ENCODE measurements at regions not wholly inside any gene's neighbourhood (a gene's known extent, or its start where the extent isn't known, plus 50 kb on each side); places are given as distances from the start of the nearest gene placed in this dataset.

DNA sequence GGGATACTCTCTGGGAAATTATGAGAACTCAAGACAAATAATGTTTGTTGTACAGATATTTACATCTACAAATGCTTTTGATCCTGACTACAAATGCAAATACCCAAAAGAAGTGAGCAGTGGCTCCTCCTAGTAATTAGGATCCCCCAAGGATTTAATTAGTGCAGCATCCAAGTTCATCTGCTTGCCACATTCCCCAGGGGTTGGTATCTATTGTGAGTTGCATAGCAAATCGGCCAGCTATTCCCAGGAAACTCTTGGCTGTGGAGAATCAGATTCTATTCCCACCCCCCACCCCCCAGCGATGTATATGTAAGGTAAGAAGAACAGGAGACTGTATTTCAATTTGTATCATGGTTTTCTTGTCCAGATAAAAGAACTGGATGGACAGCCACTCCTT is 725.1 kb upstream of the CDH7 start:
- Histone ChIP-seq H3F3A (ENCODE audit: insufficient read depth) (no peaks in the 10 kb centered on the region), H3K9me3 (ENCODE audit: low read depth) (no peaks in the 10 kb centered on the region), H3K9ac (no peak overlapping the region), H2AFZ (no peak overlapping the region), H3K4me2 (ENCODE audit: unreplicated experiment) (no peak overlapping the region), H4K20me1 (ENCODE audit: insufficient read depth) (no peaks in the 10 kb centered on the region), H3K27ac (no peak overlapping the region), H3K27me3 (replicated peaks; ENCODE audit: insufficient read depth) (no peaks in the 10 kb centered on the region), H3K79me2 (ENCODE audit: insufficient read depth) (no peaks in the 10 kb centered on the region), H3K4me1 (ENCODE audit: insufficient read depth) (no peaks in the 10 kb centered on the region), H3K4me3 (no peak overlapping the region), H3K9me2 (ENCODE audit: insufficient read depth) (no peaks in the 10 kb centered on the region), H3K36me3 (ENCODE audit: low read depth) (no peaks in the 10 kb centered on the region)
- DNase-seq = no peak
- WGBS, 2 experiments (ENCODE audit: low coverage in 1 of 2, low lambda C conversion rate in 2 of 2, missing lambda C conversion rate in 2 of 2) = 0% methylated on average over 2 of the region's 2 CpGs
- TF ChIP-seq EZH2phosphoT487 (IDR thresholded peaks at IDR 0.05; ENCODE audit: insufficient read depth, low read depth) (no peak), EZH2 (IDR thresholded peaks at IDR 0.05; ENCODE audit: insufficient read depth, poor library complexity, severe bottlenecking) (no peak)
- in situ Hi-C loops (cut with MboI) = no loop called here

DNA sequence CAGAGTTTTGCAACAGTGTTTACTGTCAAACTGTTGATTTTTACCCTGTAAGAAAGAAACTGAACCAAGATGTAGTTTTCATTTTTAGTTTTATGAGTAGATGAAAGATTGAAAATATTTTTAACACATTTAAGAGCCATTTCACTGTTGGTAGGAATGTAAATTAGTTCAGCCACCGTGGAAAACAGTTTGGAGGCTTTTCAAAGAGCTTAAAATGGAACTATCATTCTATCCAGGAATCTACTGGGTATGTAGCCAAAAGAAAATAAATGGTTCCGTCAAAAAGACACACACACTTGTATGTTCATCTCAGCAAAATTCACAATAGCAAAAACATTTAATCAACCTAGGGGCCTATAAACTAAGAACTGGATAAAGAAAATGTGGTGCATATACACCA is 729.8 kb upstream of the CDH7 start:
- H3K9me3 ChIP-seq (ENCODE audit: low read depth) = no peaks in the 10 kb centered on the region
- no peaks in the 10 kb centered on the region for H3K79me2 ChIP-seq (ENCODE audit: insufficient read depth)
- H2AFZ ChIP-seq = no peak overlapping the region
- H3K9ac ChIP-seq = no peak overlapping the region
- no peaks in the 10 kb centered on the region for H3K27me3 ChIP-seq (replicated peaks; ENCODE audit: insufficient read depth)
- DNase-seq = no peak
- 0% methylated on average over 2 of the region's 2 CpGs for WGBS, 2 experiments (ENCODE audit: low coverage in 1 of 2, low lambda C conversion rate in 2 of 2, missing lambda C conversion rate in 2 of 2)
- no peaks in the 10 kb centered on the region for H3F3A ChIP-seq (ENCODE audit: insufficient read depth)
- H3K36me3 ChIP-seq (ENCODE audit: low read depth) = no peaks in the 10 kb centered on the region
- H3K4me1 ChIP-seq (ENCODE audit: insufficient read depth) = no peaks in the 10 kb centered on the region
- H3K27ac ChIP-seq = no peak overlapping the region
- no peak overlapping the region for H3K4me2 ChIP-seq (ENCODE audit: unreplicated experiment)
- in situ Hi-C loops (cut with MboI) = no loop called here
- no peak overlapping the region for H3K4me3 ChIP-seq
- TF ChIP-seq EZH2 (IDR thresholded peaks at IDR 0.05; ENCODE audit: insufficient read depth, poor library complexity, severe bottlenecking) = no peak
- no peak for TF ChIP-seq EZH2phosphoT487 (IDR thresholded peaks at IDR 0.05; ENCODE audit: insufficient read depth, low read depth)
- H3K9me2 ChIP-seq (ENCODE audit: insufficient read depth) = no peaks in the 10 kb centered on the region
- H4K20me1 ChIP-seq (ENCODE audit: insufficient read depth) = no peaks in the 10 kb centered on the region

DNA sequence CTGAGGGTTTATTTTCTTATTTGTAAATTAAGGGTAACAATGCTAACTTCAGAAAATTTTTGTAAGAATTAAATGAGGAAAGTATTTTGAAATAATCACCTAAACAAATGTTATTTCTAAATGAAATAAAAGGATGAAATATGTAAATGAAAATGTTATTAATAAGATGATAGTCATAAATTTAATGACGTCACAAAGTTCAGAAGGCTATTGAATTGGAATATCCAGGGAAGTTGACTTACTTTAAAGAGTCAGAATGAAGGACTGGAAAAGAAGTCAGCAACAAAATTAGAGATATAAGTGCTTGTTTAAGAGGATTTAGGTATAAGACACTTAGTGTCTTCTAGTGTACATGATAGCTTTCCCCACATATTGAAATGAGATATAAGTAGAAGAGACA is 732.6 kb upstream of the CDH7 start:
- no peak overlapping the region for H3K4me2 ChIP-seq (ENCODE audit: unreplicated experiment)
- H3K4me3 ChIP-seq = no peak overlapping the region
- no peaks in the 10 kb centered on the region for H3K4me1 ChIP-seq (ENCODE audit: insufficient read depth)
- WGBS, 2 experiments (ENCODE audit: low coverage in 1 of 2, low lambda C conversion rate in 2 of 2, missing lambda C conversion rate in 2 of 2) = 23 to 25% methylated on average over 1 of the region's 1 CpG
- no peak overlapping the region for H3K27ac ChIP-seq
- no peaks in the 10 kb centered on the region for H3K9me2 ChIP-seq (ENCODE audit: insufficient read depth)
- in situ Hi-C loops (cut with MboI) = no loop called here
- H3K9ac ChIP-seq = no peak overlapping the region
- H2AFZ ChIP-seq = no peak overlapping the region
- no peak for DNase-seq
- no peaks in the 10 kb centered on the region for H3K36me3 ChIP-seq (ENCODE audit: low read depth)
- no peaks in the 10 kb centered on the region for H3F3A ChIP-seq (ENCODE audit: insufficient read depth)
- TF ChIP-seq EZH2 (IDR thresholded peaks at IDR 0.05; ENCODE audit: insufficient read depth, poor library complexity, severe bottlenecking) = no peak
- H3K27me3 ChIP-seq (replicated peaks; ENCODE audit: insufficient read depth) = no peaks in the 10 kb centered on the region
- no peaks in the 10 kb centered on the region for H3K9me3 ChIP-seq (ENCODE audit: low read depth)
- H3K79me2 ChIP-seq (ENCODE audit: insufficient read depth) = no peaks in the 10 kb centered on the region
- H4K20me1 ChIP-seq (ENCODE audit: insufficient read depth) = no peaks in the 10 kb centered on the region

DNA sequence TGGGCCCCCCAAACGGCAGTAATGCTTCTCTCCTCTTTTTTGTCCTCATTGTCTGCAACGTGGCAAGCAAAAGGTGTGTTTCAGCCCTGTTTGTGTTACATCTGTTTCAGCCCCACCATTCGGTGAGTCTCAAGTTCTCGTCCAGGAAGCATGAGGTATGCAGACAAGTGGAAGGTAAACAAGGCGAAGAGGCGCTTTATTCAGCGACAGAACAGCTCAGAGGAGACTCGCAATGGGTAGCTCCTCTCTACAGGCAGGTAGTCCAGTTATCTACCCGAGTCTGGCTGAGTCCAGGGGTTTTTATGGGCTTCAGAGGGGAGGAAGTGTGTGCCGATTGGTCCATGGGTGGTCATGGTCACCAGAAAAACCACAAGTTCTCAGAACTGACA is 733.4 kb upstream of the CDH7 start:
- no peaks in the 10 kb centered on the region for H4K20me1 ChIP-seq (ENCODE audit: insufficient read depth)
- in situ Hi-C loops (cut with MboI) = no loop called here
- H3K27ac ChIP-seq = no peak overlapping the region
- no peaks in the 10 kb centered on the region for H3K36me3 ChIP-seq (ENCODE audit: low read depth)
- no peak overlapping the region for H2AFZ ChIP-seq
- DNase-seq = no peak
- H3K9ac ChIP-seq = no peak overlapping the region
- no peaks in the 10 kb centered on the region for H3K79me2 ChIP-seq (ENCODE audit: insufficient read depth)
- TF ChIP-seq EZH2 (IDR thresholded peaks at IDR 0.05; ENCODE audit: insufficient read depth, poor library complexity, severe bottlenecking) (no peak), EZH2phosphoT487 (IDR thresholded peaks at IDR 0.05; ENCODE audit: insufficient read depth, low read depth) (no peak)
- no peak overlapping the region for H3K4me2 ChIP-seq (ENCODE audit: unreplicated experiment)
- no peaks in the 10 kb centered on the region for H3K9me2 ChIP-seq (ENCODE audit: insufficient read depth)
- H3K9me3 ChIP-seq (ENCODE audit: low read depth) = no peaks in the 10 kb centered on the region
- no peaks in the 10 kb centered on the region for H3K4me1 ChIP-seq (ENCODE audit: insufficient read depth)
- H3F3A ChIP-seq (ENCODE audit: insufficient read depth) = no peaks in the 10 kb centered on the region
- no peak overlapping the region for H3K4me3 ChIP-seq
- H3K27me3 ChIP-seq (replicated peaks; ENCODE audit: insufficient read depth) = no peaks in the 10 kb centered on the region
- 35 to 36% methylated on average over 10 of the region's 10 CpGs for WGBS, 2 experiments (ENCODE audit: low coverage in 1 of 2, low lambda C conversion rate in 2 of 2, missing lambda C conversion rate in 2 of 2)

DNA sequence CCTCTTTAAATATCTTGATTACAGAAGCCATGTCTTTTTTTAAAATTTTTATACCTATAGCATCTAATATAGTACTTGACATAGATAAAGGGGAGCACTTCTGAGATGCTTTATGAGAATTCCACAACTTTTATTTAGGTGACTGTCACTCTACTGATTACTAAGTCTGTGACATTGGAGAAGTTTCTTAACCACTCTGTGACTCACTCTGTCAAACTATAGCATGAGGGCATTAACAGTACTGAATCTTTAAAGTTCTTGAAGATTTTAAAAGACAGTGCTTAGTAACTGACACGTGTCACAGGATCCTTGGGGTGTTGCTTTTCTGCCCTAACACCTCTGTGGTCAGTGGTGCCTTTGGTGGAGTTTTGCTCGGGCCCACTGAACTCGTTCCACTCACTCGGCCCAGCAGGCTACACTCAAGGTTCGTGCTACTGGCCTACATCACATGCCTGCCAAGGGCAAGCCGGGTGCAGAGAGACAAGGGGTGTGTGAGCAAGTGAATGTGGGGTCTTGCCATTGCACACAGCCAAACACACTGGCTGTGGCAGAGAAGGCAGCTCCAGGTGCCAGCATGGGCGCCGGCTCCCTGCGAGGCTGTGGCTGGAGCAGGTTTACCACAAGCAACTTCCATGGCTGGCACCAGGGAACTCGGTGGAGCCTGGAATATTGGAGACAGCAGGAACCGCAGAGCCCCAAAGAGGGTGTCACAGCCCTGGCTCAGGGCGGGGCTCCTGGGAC is 734.0 kb upstream of the CDH7 start:
- no peak overlapping the region for H2AFZ ChIP-seq
- H3K9me2 ChIP-seq (ENCODE audit: insufficient read depth) = no peaks in the 10 kb centered on the region

More for the DNA sequence above, 734.0 kb upstream of the CDH7 start:
- Histone ChIP-seq H3F3A (ENCODE audit: insufficient read depth) (no peaks in the 10 kb centered on the region), H4K20me1 (ENCODE audit: insufficient read depth) (no peaks in the 10 kb centered on the region), H3K9me3 (ENCODE audit: low read depth) (no peaks in the 10 kb centered on the region), H3K27me3 (replicated peaks; ENCODE audit: insufficient read depth) (no peaks in the 10 kb centered on the region), H3K36me3 (ENCODE audit: low read depth) (no peaks in the 10 kb centered on the region), H3K4me2 (ENCODE audit: unreplicated experiment) (no peak overlapping the region), H3K9ac (no peak overlapping the region), H3K4me1 (ENCODE audit: insufficient read depth) (no peaks in the 10 kb centered on the region), H3K79me2 (ENCODE audit: insufficient read depth) (no peaks in the 10 kb centered on the region), H3K27ac (no peak overlapping the region), H3K4me3 (no peak overlapping the region)
- DNase-seq = no peak
- whole genome bisulfite sequencing, 2 experiments (ENCODE audit: low coverage in 1 of 2, low lambda C conversion rate in 2 of 2, missing lambda C conversion rate in 2 of 2) = 35 to 47% methylated on average over 12 of the region's 12 CpGs
- in situ Hi-C loops (cut with MboI) = no loop called here
- TF ChIP-seq EZH2 (IDR thresholded peaks at IDR 0.05; ENCODE audit: insufficient read depth, poor library complexity, severe bottlenecking) (no peak), EZH2phosphoT487 (IDR thresholded peaks at IDR 0.05; ENCODE audit: insufficient read depth, low read depth) (no peak)

Data from GM23248 (cell line).